GM19351 (cell line): ENCODE measurements at regions not wholly inside any gene's neighbourhood (a gene's known extent, or its start where the extent isn't known, plus 50 kb on each side); places are given as distances from the start of the nearest gene placed in this dataset.

Experiments used
- ATAC-seq: cut with Tn5 transposase; IDR thresholded peaks from one replicate; pipeline ENCODE4 v1.9.1; 2021; ENCODE audit warnings: mild to moderate bottlenecking, moderate library complexity; ENCODE audit not compliant: unreplicated experiment

DNA sequence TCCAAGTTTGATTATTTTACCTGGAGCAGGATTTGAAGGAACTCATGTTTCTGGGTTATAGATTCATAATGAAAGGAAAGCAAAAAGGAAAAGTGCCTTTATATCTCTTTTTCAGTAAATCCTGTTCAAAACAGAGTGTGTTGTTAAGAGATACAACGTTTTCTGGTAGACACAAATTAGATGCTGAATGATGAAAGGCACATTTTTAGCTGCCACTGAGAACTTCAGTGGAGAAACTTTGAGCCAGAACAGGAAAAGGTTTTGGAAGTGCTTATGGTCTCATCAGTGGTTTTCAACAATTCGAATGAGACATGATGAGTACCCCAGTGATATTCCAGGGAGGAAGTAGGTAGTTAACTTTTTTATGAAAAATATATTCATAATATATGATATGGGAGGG lies 338.0 kb upstream of the C1orf87 start:
- no peak for ATAC-seq

DNA sequence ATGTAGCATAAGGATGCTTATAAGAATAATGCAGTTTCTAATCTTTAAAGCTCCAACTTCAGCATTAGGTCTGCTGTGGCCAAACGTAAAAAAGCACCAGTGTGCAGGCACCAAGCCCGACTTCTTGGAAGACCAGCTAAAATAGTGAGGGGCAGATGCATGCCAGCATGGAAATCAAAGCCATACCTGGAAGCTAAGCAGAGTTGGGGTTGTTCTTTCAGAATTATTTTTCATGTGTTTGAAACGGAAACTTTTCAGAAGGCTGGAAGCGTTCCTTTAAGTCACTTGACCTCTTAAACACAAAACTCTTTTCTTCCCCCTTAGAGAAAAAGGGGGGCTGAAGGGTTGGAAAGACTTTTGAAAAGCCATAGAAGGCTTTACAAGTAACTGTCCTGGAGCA lies 329.2 kb upstream of the C1orf87 start:
- no peak for ATAC-seq

DNA sequence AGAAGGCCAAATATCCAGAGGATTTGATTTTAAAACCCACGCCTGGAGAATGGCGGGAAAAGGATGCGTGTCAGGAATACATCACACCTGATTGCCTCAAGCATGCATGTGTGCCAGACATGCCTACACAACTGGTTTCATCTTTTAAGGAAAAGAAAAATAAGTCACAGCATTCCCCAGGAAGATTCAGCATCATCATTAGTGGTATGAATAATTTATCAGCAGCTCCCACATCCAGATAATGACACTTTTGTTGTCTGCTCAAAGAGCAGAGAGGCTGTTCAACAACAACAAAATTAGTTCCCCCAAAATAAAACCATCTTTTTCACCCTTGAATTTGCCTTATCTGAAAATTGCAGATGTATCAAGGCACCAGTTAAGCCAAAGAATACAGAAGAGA lies 328.6 kb upstream of the C1orf87 start:
- no peak for ATAC-seq

DNA sequence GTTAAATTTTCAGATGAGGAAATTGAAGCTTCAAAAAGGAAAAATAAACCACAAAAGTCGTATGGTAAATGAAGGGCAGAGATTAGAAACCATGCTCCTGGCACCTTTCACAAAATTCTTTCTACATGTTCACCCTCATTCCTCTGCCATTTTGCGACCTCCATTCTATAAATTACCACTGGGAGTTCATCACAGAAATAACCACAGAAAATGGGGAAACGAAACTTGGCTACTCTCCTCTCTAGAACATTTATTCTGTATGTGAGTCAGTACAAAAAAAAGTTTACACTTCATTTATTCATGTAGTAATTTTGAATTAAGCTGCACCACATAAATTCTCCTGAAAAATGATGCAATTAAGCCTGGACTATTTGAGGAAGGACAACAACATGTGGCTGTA lies 320.9 kb upstream of the C1orf87 start:
- peak; percentile 43 for ATAC-seq

DNA sequence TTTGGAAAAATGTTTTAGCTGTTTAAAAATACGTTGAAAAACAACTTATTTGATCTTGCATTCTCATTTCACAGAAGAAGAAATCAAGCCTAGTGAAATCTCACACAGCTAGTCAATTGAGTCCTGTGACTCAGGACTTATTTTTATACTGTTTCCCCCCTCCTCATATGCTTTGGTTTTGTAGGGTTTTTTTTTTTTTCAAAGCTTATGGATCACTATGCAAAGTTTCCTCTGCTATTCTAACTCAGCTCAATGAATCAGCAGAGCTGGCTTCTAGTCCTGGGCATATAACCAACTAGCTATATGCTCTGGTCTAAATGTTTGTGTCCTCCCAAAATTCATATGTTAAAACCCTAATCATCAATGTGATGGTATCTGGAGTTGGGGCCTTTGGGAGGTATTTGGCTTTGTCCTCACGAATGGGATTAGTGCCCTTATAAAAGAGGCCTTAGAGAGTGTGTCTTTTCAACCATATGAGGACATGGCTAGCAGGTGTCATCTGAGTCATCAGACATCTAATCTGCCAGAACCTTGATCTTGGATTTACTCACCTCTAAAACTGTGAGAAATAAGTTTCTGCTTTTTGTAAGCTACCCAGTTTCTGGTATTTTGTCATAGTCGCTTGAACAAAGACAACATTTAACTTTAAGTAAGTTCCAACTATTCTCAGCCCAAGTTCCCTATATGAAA lies 317.2 kb upstream of the C1orf87 start:
- ATAC-seq, result peak; percentile 76

DNA sequence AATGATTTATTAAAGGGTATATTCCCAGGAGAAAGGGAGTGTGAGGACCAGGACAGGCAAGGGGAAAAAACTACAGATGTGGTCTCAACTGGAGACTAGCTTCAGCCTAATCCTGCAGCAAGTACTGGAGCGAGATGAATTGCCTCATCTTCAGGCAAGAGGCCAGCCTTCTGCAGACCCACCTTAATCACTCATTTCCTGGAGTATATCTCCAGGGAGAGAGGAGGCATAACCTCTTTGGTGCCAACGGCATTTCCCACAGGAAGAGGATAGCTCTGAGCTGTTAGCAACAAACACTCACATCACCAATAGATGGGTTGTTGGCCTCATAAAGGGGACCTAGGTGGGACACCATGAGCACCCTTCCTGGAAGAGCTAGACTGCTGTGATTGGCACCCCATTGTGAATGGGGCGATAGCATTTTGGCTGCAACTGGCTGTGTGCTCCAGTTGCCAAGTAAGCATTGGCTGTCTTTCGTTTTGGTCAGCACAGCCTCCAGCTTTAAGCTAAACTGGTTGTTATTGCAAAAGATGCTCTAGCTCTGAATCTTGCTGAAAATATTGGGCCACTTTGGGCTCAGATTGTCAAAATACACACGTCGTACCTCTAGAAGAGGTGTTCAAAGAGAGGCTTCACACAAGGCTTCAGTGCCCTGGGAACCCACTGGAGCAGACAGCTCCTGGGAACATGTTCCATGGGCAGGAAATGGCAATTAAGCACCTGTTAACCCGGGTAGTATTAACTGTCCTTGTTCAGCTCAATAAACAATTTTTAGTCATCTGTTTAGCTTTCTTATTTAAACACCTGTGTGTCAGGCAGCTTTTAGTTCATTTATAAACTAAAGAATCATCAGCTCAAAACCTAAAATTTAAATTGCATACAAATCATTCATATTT lies 314.8 kb upstream of the C1orf87 start:
- no peak for ATAC-seq

DNA sequence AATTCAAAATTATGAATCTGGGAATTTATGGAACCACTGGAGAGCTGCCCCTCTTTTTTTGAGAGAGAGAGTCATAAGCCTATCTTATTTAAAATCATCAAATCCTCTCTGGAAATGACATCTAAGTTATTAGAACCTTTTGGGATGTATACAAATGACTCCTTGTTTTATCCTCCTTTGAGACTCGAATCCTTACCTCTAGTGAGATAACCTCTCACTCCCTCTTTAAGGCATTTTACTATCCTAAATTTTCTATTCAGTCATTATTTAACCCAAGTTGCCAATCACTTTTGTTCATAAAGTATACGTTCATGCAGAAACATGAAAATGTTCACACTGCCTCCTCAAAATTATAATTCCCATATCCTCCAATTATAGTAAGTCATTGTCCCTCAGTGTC lies 313.6 kb upstream of the C1orf87 start:
- ATAC-seq, result no peak

DNA sequence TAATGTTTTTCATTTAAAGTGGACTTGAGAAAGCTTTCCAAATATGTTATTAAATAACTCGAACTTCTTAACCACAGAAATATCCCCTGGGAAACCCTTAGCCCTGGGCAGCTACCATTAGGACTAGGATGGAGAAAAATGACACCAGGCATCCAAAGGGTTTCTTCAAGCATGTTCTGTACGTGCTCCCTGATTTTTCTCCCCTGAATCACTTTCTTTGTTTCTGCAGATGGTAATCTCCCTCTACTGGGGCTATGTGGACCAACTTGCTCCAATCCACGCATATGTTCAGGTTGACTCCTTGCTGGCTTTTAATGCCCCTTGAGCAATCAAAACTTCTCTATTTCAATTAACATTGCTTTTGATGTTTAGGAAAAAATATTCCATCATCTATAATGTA lies 312.7 kb upstream of the C1orf87 start:
- ATAC-seq, result no peak

DNA sequence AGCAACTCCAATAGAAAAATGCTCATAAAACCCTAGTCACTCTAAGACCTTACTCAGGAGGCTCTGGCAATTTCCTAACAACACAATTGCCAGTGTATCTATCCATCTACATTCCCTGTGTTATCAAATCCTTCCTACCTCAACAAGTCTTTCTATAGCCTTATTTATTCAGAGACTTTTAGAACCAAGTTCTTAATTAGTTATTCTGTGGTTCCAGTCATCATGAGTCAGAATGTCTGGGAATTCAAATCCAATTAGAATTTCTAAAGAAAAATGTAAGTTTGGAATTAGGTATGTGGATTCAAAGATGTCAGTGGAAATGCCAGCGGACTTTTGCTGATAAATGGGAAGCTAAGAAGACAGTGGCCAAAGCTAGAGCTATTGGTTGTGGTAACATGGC lies 302.6 kb upstream of the C1orf87 start:
- ATAC-seq, result no peak

DNA sequence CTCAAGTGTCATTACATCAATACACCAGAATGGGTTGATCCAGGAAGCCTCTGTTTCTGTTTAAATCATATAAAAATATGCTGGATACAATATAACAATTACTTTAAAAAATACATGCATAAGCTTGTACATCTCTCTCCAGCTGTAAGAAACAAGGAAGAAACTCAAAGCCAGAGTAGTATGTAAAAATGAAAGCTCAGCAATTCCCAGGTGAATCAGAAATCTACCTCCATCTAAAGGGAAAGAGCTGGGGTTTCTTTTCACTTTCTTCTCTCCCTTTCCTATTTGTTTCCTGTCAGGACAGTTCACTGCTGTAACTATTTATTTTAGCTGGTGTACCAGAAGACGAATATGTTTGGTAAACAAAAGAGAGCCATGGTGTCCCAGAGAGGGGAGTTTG lies 301.0 kb upstream of the C1orf87 start:
- no peak for ATAC-seq

DNA sequence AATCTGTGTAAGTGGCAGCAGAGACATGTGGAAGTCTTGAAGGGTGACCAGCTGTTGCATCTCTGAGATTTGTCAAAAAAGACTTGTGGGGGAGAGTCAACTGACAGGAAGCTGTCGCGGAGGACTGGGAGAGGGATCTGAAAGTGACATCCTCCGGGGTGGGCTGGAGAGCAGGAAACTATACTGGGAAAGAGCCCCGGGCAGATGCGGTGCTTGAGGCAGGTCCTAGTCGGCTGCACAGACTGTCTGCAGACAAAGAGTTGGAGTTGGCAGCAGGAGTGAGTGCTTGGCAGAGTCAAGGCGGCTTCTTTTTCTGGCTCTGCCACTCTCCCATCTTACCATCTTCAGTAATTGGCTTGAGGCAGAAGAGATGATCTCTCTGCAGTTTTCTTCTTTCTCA lies 294.0 kb upstream of the C1orf87 start:
- ATAC-seq, result no peak

DNA sequence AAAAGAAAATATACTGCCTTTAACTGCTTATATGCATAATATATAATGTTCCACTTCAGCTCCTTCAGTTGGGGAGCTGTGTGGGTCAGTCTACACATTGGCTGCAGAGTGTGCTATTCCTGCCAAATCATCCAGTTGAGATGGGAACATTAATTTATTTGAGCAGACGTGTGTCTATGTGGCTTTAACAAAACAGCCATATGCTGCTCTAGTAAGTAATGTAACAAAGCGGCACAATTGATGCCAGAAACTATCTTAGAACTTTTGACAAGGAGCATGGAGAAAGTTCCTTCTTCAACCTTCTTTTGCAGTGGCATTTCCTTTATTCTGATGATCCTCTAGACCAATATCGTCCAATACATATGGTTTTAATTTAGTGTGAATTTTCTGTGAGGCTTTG lies 285.9 kb upstream of the C1orf87 start:
- no peak for ATAC-seq

DNA sequence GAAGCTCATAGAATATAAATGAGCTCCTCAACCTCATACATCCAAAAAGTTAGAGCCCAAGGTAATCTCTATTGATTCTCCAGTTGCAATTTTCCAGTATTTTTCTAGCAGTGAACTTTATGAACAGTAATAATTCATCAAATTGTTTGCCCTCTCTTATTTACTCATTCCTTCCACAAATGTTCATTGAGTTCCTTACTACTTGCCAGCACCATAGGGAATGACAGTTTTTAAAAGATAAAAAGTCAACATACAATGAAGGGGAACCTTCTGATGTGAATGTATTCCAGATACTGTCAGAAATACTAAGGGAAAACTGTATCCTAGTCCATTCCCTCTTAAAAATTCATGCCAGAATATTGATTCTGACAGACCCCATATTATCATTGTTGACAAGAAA lies 277.0 kb upstream of the C1orf87 start:
- ATAC-seq, result no peak

DNA sequence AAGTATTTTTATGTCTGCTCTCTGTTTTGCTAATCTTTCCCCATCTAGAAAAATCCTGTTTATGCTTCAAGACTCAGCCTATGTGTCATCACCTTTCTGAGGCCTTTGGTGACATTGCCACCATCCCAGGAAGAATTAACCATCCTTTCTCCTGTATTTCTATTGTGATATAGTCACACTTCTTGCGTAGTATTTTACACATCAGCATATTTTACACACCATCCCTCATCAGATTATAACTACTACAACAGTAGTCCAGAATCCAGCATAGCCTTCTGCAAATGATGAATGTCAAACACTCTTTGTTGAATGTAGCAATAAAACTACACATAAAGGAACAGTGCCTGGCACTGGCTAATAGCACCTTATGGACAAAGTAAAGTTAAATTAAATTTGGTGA lies 275.3 kb upstream of the C1orf87 start:
- no peak for ATAC-seq

DNA sequence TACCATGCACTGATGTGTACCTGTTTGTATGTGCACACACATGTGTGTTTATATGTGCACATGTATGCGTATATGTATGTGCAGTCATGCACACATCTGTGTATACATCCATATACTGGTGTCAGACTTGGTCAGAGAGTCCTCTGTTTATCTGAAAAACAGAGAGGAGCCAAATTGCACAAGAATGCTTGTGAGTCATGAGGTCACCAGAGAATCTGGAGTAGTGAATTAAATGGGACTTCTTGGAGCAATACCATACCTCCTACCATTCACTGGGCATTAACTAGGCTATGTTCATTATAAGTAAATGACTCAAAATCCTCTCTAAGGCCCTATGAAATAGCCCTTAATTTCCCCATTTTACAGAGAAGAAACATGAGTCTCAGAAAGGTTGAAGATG lies 272.1 kb upstream of the C1orf87 start:
- ATAC-seq, result no peak

DNA sequence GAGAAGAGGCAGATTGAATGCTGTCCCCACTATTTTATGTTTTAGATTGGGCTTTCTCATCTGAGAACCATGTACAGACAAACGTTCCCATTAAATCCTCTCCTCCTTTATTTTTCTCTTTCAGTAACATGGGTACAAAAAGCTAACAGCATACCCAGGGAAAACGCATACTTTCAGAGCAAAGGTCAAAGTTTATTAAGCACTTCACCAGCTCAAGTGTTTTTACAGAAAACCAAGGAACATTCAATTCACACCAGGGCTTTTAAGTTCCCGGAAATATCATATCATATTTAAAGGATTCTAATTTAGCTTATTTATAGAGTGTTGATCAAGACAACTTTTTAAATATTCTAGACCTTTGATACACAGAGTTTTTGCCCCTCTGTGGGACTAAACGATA lies 271.5 kb upstream of the C1orf87 start:
- no peak for ATAC-seq

DNA sequence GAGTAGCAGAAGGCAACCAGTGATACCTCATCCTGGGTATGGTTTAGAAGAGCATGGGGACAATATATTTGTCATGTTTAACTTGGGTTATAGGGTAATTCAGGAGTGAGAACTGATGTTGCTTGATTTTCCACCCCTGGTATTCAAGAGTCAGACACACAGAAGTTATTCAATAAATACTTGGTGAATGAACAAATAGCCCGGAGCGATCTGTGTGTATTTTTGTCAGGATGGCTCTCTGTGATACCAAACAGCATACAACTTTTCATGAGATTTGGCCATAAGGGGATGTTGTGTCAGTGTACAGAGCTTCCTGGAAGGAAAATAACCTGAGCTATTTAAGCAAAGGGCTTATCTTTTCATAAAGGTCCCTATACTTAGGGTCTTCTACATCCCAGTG lies 270.2 kb upstream of the C1orf87 start:
- no peak for ATAC-seq

DNA sequence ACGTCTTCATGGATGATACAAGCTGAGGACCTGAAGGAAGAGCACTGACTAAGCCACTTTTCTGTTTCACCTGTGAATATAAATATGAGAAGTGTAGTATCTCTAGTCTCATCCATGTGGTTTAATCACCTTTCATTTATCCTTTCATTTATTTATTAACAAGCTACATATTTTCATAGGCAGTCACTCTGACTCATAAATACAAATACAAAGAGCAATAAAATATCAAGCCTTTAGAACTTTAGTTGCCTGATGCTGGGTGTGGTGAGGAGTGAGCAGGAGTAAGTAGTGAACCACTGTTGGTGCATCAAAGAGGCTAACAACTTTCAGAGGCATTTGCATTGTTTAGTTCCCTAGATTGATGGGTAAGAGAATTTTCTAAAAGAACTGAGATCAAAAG lies 269.0 kb upstream of the C1orf87 start:
- ATAC-seq, result no peak

DNA sequence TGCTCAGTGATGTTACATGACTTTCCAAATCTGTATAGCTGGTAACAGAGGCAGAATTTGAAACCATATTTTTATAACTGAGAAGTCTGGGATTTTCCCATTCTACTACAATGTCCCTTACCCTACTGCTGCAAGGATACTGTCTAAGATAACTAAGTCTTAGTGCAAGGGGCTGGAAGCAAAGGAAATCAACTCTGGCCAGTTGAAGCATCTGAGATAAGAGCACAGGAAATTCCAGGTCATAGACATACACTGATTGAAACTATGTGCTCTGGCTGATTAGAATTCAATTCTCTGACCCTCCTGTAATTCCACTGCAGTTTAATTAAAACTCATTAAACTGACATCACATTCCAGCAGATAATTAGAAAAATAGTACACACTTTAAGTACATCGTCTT lies 267.7 kb upstream of the C1orf87 start:
- no peak for ATAC-seq

DNA sequence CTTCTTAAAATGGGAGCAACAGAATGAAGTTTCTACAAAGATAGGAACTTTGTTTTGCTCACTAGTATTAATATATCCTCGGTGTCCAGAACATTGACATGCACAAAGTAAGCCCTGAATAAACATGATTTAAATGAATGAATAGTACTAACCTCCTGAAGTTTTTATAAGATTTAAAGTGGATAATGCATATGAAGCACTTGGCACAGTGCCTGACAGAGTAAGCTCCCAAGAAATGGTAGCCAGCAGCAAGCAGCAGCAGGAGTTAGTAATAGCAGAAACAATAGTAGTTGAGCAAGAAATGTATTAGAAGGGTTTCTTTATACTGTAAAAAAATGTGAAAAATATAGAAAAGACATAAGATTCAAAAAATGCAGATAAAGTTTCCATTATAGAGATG lies 258.1 kb upstream of the C1orf87 start:
- ATAC-seq, result no peak

DNA sequence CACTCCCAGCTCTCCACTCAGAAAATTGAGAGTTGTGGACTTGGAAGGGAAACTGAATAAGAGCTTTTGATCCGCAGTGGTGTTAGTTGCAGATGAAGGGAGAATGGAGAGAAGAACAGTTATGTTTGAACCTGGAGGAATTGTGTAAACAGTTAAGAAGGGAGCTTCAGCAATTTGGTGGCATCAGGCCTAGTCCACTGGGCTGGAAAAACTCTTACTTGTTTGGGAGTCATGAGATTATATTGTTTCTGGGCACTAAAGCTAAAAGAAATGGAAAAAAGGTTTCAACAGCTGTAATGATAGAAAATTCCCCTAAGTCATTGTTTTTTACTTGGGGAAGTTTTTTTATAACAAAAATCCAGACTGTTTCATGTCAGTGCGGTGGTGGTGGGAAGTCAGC lies 256.1 kb upstream of the C1orf87 start:
- no peak for ATAC-seq

DNA sequence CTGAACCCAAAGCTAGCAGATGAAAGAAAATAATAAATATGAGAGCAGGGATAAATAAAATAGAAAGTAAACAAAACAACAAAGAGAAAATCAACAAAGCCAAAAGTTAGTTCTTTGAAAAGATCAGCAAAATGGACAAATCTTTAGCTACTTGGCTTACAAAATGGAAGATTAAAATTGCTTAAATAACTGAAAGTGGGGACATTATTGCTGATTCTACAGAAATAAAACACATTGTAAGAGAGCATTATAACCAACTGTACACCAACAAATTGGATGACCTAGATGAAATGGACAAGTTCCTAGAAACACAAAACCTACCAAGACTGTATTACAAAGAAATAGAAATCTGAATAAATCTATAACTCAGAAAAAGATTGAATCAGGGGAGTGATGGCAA lies 238.3 kb upstream of the C1orf87 start:
- no peak for ATAC-seq

DNA sequence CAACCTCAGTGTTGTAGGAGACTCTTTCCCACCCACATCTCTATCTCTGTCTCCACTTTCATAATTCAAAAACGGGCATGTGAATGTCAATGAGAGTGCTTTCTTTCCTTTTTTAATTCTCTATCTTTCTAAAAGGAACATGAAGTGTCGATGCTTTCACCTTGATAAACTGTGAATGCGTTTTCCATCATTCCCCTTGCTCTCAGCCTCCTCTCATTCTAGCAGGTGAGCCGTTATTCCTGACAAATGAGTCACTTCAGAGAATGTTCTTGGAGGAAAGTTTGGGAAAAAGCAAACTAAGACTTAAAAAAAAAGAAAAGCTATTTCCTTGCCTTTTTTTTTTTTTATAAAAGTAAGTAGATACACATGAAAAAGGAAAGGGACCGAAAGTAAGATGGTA lies 226.0 kb upstream of the C1orf87 start:
- no peak for ATAC-seq
